HepG2 (cell line): ENCODE measurements at regions not wholly inside any gene's neighbourhood (a gene's known extent, or its start where the extent isn't known, plus 50 kb on each side); places are given as distances from the start of the nearest gene placed in this dataset.

Experiments
- ATAC-seq: fragments of 200-7000 bp; cut with Tn5 transposase; 3 replicates; pipeline ENCODE4 v1.9.1; 2020; ENCODE audit warnings: mild to moderate bottlenecking, moderate library complexity
- BruUV-seq: library from RNA; stranded (reverse); fragments of 400-500 nt; replicated peaks from 2 replicates; lab custom pipeline; 2021; lab: Mats Ljungman, UMichigan
- CTCF ChIA-PET: fragments of 300-600 bp; formaldehyde crosslinking; extraction: SDS; loops from one replicate; lab custom pipeline; 2021; ENCODE audit warnings: low total read pairs, inconsistent platforms, low intra/inter-chr PET ratio; lab: Yijun Ruan, JAX
- POLR2A ChIA-PET: fragments of 350-600 bp; sonication (Branson Sonifier 250); formaldehyde crosslinking; loops from one replicate; lab custom pipeline; 2020; ENCODE audit warnings: antibody characterized with exemption, inconsistent platforms; lab: Yijun Ruan, JAX
- DNase-seq: peaks from one replicate; pipeline ENCODE4 v3.0.0-alpha.2; 2015; ENCODE audit warnings: low spot score
- FAIRE-seq: peaks from 3 replicates; lab custom pipeline; 2011; peaks lifted over from hg19 to GRCh38; lab: Jason Lieb, UNC
- H2AFZ ChIP-seq: one replicate; pipeline ENCODE4 v1.6.1; 2011; ENCODE audit warnings: low read length, inconsistent platforms
- H3K27ac ChIP-seq: fragments of 300-600 bp; 3 replicates; pipeline ENCODE4 v1.8.0; 2011; ENCODE audit warnings: mixed run types, mild to moderate bottlenecking, mixed read lengths, low read length, inconsistent platforms; ENCODE audit not compliant: insufficient read depth; ENCODE audit errors: extremely low read length
- H3K27me3 ChIP-seq, 2 experiments: fragments of 200-600 bp in 1 of 2; 2 replicates in 1 of 2; 3 replicates in 1 of 2; pipeline versions ENCODE4 v1.6.0 to v1.8.0; 2011; ENCODE audit warnings: low read length in 2 of 2, mild to moderate bottlenecking in 2 of 2, moderate library complexity in 2 of 2, inconsistent platforms in 1 of 2; ENCODE audit not compliant: insufficient read depth in 2 of 2, control insufficient read depth in 1 of 2
- H3K36me3 ChIP-seq, 2 experiments: fragments of 200-600 bp in 1 of 2; replicated peaks in 1 of 2; 2 replicates in 1 of 2; 3 replicates in 1 of 2; pipeline versions ENCODE4 v1.5.1 to v1.8.0; 2011; ENCODE audit warnings: low read length in 2 of 2, inconsistent platforms in 1 of 2; ENCODE audit not compliant: insufficient read depth in 2 of 2, control insufficient read depth in 1 of 2
- H3K4me1 ChIP-seq: 2 replicates; pipeline ENCODE4 v1.5.1; 2012; ENCODE audit warnings: low read length, inconsistent platforms; ENCODE audit not compliant: insufficient read depth
- H3K4me2 ChIP-seq: 2 replicates; pipeline ENCODE4 v1.6.0; 2011; ENCODE audit warnings: low read depth, low read length, inconsistent platforms
- H3K4me3 ChIP-seq, 3 experiments: fragments of 200-600 bp in 1 of 3; sonication (generic), shearing (Covaris generic) in 1 of 3; replicated peaks in 1 of 3; 2 replicates each; pipeline ENCODE4 v1.5.1; 2011 to 2016; ENCODE audit warnings: low read length in 3 of 3, inconsistent platforms in 2 of 3, low read depth in 2 of 3, mild to moderate bottlenecking in 2 of 3, control low read depth in 1 of 3, mixed read lengths in 1 of 3; ENCODE audit not compliant: insufficient read depth in 1 of 3
- H3K79me2 ChIP-seq: one replicate; pipeline ENCODE4 v1.6.1; 2011; ENCODE audit warnings: low read length, inconsistent platforms; ENCODE audit not compliant: insufficient read depth
- H3K9ac ChIP-seq: 2 replicates; pipeline ENCODE4 v1.6.0; 2011; ENCODE audit warnings: mild to moderate bottlenecking, low read depth, low read length, inconsistent platforms; ENCODE audit not compliant: insufficient read depth
- H3K9me3 ChIP-seq: 2 replicates; pipeline ENCODE4 v1.5.1; 2012; ENCODE audit warnings: mild to moderate bottlenecking, low read length
- H4K20me1 ChIP-seq: 2 replicates; pipeline ENCODE4 v1.6.0; 2011; ENCODE audit warnings: inconsistent platforms, mild to moderate bottlenecking, low read length, moderate library complexity; ENCODE audit not compliant: insufficient read depth
- CEBPG ChIP-seq: IDR thresholded peaks from 2 replicates; pipeline ENCODE4 v1.6.1; 2016
- EEA1 ChIP-seq: sonication (generic); formaldehyde crosslinking; IDR thresholded peaks from 2 replicates; pipeline ENCODE4 v1.5.1; 2020; ENCODE audit warnings: mild to moderate bottlenecking, missing genetic modification reagents, borderline replicate concordance
- FOSL2 ChIP-seq: sonication (generic); formaldehyde crosslinking; IDR thresholded peaks from 2 replicates; pipeline ENCODE4 v1.4.0; 2020; ENCODE audit warnings: missing genetic modification reagents
- ISL2 ChIP-seq: sonication (generic); formaldehyde crosslinking; IDR thresholded peaks from 2 replicates; pipeline ENCODE4 v1.5.0; 2020; ENCODE audit warnings: missing genetic modification reagents
- ONECUT2 ChIP-seq: sonication (generic); formaldehyde crosslinking; IDR thresholded peaks from 2 replicates; pipeline ENCODE4 v1.4.0; 2020; ENCODE audit warnings: missing genetic modification reagents
- TOE1 ChIP-seq: sonication (generic); formaldehyde crosslinking; IDR thresholded peaks from 2 replicates; pipeline ENCODE4 v1.4.0; 2020; ENCODE audit warnings: mild to moderate bottlenecking, missing genetic modification reagents
- UBTF ChIP-seq: sonication (generic); formaldehyde crosslinking; IDR thresholded peaks from 2 replicates; pipeline ENCODE4 v1.4.0; 2020; ENCODE audit warnings: mild to moderate bottlenecking, missing genetic modification reagents
- ZBTB10 ChIP-seq: sonication (generic); formaldehyde crosslinking; IDR thresholded peaks from 2 replicates; pipeline ENCODE4 v1.4.0; 2020; ENCODE audit warnings: missing genetic modification reagents, borderline replicate concordance
- ZBTB14 ChIP-seq: sonication (generic); formaldehyde crosslinking; IDR thresholded peaks from 2 replicates; pipeline ENCODE4 v1.4.0; 2020; ENCODE audit warnings: missing genetic modification reagents
- ZNF557 ChIP-seq: sonication (generic); formaldehyde crosslinking; IDR thresholded peaks from 2 replicates; pipeline ENCODE4 v1.4.0; 2020; ENCODE audit warnings: missing genetic modification reagents
- ZNF788 ChIP-seq: sonication (generic); formaldehyde crosslinking; IDR thresholded peaks from 2 replicates; pipeline ENCODE4 v1.5.0; 2020; ENCODE audit warnings: mild to moderate bottlenecking, missing genetic modification reagents, borderline replicate concordance
- ZNF879 ChIP-seq: sonication (generic); formaldehyde crosslinking; IDR thresholded peaks from 2 replicates; pipeline ENCODE4 v1.8.1; 2023; ENCODE audit warnings: missing genetic modification reagents
- ZSCAN30 ChIP-seq: sonication (generic); formaldehyde crosslinking; IDR thresholded peaks from 2 replicates; pipeline ENCODE4 v1.5.0; 2020; ENCODE audit warnings: mild to moderate bottlenecking, missing genetic modification reagents
- WGBS: methylation state at CpG from one replicate; pipeline ENCODE4 v1.1.6; 2017; ENCODE audit warnings: low lambda C conversion rate; 5-methylcytosine and 5-hydroxymethylcytosine counted together
- in situ Hi-C: cut with HindIII; loops from 2 replicates; pipeline ENCODE4 v1.10.0; 2017; ENCODE audit warnings: low pct_unique_long_range_greater_than_20kb; ENCODE audit not compliant: extremely low pct_ligation_motif_present
- intact Hi-C: fragments of 100-400 bp; cut with micrococcal nuclease; formaldehyde crosslinking; loops from one replicate; pipeline ENCODE4 v1.10.0; 2022; ENCODE audit not compliant: unreplicated experiment
- TF ChIP-seq, protein P1 (sequence below): sonication (generic); formaldehyde crosslinking; IDR thresholded peaks from 2 replicates; pipeline ENCODE4 v1.5.0; 2020; ENCODE audit warnings: missing genetic modification reagents
- TF ChIP-seq, protein P2 (sequence below): IDR thresholded peaks from 2 replicates; pipeline ENCODE4 v1.6.1; 2016; ENCODE audit warnings: mild to moderate bottlenecking, missing biosample characterization, missing genetic modification reagents

- no peak overlapping the region for H2AFZ ChIP-seq
- in situ Hi-C loops, result no loop called here
- H3K27ac ChIP-seq, result no peak overlapping the region
- CTCF ChIA-PET, result no interaction called here
- FAIRE-seq, result no peak
- no peak for TF ChIP-seq ZBTB14 (CRISPR knock-in tag)
- TF ChIP-seq ZBTB10 (CRISPR knock-in tag), result no peak
- no peak for TF ChIP-seq EEA1
- TF ChIP-seq ISL2 (CRISPR knock-in tag), result no peak
- no peak for TF ChIP-seq ZSCAN30 (CRISPR knock-in tag)
- TF ChIP-seq FOSL2 (CRISPR knock-in tag), result no peak
- no peak for TF ChIP-seq ZNF557 (CRISPR knock-in tag)
- TF ChIP-seq CEBPG (CRISPR knock-in tag), result no peak
- TF ChIP-seq, protein P1, sequence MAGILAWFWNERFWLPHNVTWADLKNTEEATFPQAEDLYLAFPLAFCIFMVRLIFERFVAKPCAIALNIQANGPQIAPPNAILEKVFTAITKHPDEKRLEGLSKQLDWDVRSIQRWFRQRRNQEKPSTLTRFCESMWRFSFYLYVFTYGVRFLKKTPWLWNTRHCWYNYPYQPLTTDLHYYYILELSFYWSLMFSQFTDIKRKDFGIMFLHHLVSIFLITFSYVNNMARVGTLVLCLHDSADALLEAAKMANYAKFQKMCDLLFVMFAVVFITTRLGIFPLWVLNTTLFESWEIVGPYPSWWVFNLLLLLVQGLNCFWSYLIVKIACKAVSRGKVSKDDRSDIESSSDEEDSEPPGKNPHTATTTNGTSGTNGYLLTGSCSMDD (CRISPR knock-in tag), result no peak
- TF ChIP-seq ZNF788 (CRISPR knock-in tag), result no peak
- TF ChIP-seq, protein P2, sequence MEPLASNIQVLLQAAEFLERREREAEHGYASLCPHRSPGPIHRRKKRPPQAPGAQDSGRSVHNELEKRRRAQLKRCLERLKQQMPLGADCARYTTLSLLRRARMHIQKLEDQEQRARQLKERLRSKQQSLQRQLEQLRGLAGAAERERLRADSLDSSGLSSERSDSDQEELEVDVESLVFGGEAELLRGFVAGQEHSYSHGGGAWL (CRISPR knock-in tag), result no peak
- TF ChIP-seq TOE1 (CRISPR knock-in tag), result no peak
- TF ChIP-seq ZNF879 (CRISPR knock-in tag), result no peak
- no peak for TF ChIP-seq ONECUT2
- TF ChIP-seq UBTF (CRISPR knock-in tag), result no peak
- no peak for DNase-seq
- WGBS, result 32% methylated on average over 2 of the region's 2 CpGs
- intact Hi-C loops, result no loop called here
- POLR2A ChIA-PET, result no interaction called here
- peaks cover 1% of the 10 kb centered on the region; the same call in 1 of the 2 replicates for H3K4me1 ChIP-seq
- no TSS peak for BruUV-seq
- H3K79me2 ChIP-seq, result no peaks in the 10 kb centered on the region
- no peak for ATAC-seq
- H3K27me3 ChIP-seq, result no peaks in the 10 kb centered on the region; a peak in 1 of 5 replicates
- H3K4me3 ChIP-seq, result no peak overlapping the region
- H3K9me3 ChIP-seq, result no peaks in the 10 kb centered on the region
- no peak overlapping the region for H3K4me2 ChIP-seq
- no peaks in the 10 kb centered on the region for H4K20me1 ChIP-seq
- no peaks in the 10 kb centered on the region for H3K36me3 ChIP-seq
- no peak overlapping the region for H3K9ac ChIP-seq
Measured at GRCh38 chr13:30128591-30128990, 178.8 kb downstream of the KATNAL1 start.
